Neural progenitor cell (in vitro differentiated cells): ENCODE measurements at regions not wholly inside any gene's neighbourhood (a gene's known extent, or its start where the extent isn't known, plus 50 kb on each side); places are given as distances from the start of the nearest gene placed in this dataset.
"Not testable (repeated sequence)": the region's sequence is repeated elsewhere in the genome, so short reads cannot be mapped to it uniquely, and the experiment has no call there.

ENCODE experiments used
- DNase-seq: peaks from one replicate; pipeline ENCODE4 v3.0.0-alpha.2; 2016; ENCODE audit warnings: low spot score
- H2AFZ ChIP-seq: fragments of 200-600 bp; sonication (generic); replicated peaks from 2 replicates; pipeline ENCODE4 v1.6.1; 2016; ENCODE audit warnings: antibody characterized with exemption
- H3F3A ChIP-seq: fragments of 200-600 bp; sonication (generic); 2 replicates; pipeline ENCODE4 v1.6.1; 2016; ENCODE audit warnings: antibody characterized with exemption, low read depth
- H3K27ac ChIP-seq: fragments of 200-600 bp; sonication (generic); 2 replicates; pipeline ENCODE4 v1.5.1; 2016; ENCODE audit warnings: mild to moderate bottlenecking
- H3K27me3 ChIP-seq: fragments of 200-600 bp; sonication (generic); 2 replicates; pipeline ENCODE4 v1.6.1; 2016; ENCODE audit warnings: mild to moderate bottlenecking, moderate library complexity
- H3K36me3 ChIP-seq: fragments of 200-600 bp; sonication (generic); 2 replicates; pipeline ENCODE4 v1.5.1; 2016
- H3K4me1 ChIP-seq: fragments of 200-600 bp; sonication (generic); 2 replicates; pipeline ENCODE4 v1.6.1; 2016; ENCODE audit warnings: mixed run types
- H3K4me2 ChIP-seq: fragments of 200-600 bp; sonication (generic); 2 replicates; pipeline ENCODE4 v1.6.1; 2016
- H3K4me3 ChIP-seq: fragments of 200-600 bp; sonication (generic); 2 replicates; pipeline ENCODE4 v1.5.1; 2016
- H3K79me2 ChIP-seq: fragments of 200-600 bp; sonication (generic); 2 replicates; pipeline ENCODE4 v1.6.1; 2016; ENCODE audit warnings: low read depth
- H3K9ac ChIP-seq: fragments of 200-600 bp; sonication (generic); 2 replicates; pipeline ENCODE4 v1.6.1; 2016
- H3K9me3 ChIP-seq: fragments of 200-600 bp; sonication (generic); 2 replicates; pipeline ENCODE4 v1.5.1; 2016; ENCODE audit warnings: low read depth
- H4K20me1 ChIP-seq: fragments of 200-600 bp; sonication (generic); 2 replicates; pipeline ENCODE4 v1.6.1; 2016; ENCODE audit warnings: low read depth
- H3K27ac Mint-ChIP-seq: 3 replicates; pipeline ENCODE4 v1.8.0; 2021; ENCODE audit warnings: mixed read lengths
- H3K27me3 Mint-ChIP-seq: 2 replicates; pipeline ENCODE4 v1.8.0; 2022; ENCODE audit warnings: low read depth, mild to moderate bottlenecking, inconsistent platforms, moderate library complexity, mixed read lengths; ENCODE audit not compliant: insufficient read depth
- H3K36me3 Mint-ChIP-seq: 3 replicates; pipeline ENCODE4 v1.8.0; 2021; ENCODE audit warnings: mixed read lengths
- H3K4me1 Mint-ChIP-seq: 3 replicates; pipeline ENCODE4 v1.8.0; 2021; ENCODE audit warnings: mixed read lengths
- H3K4me3 Mint-ChIP-seq: 3 replicates; pipeline ENCODE4 v1.8.0; 2021; ENCODE audit warnings: mild to moderate bottlenecking, moderate library complexity, mixed read lengths
- H3K9me3 Mint-ChIP-seq: 3 replicates; pipeline ENCODE4 v1.8.0; 2020; ENCODE audit warnings: mixed read lengths
- CTCF ChIP-seq: fragments of 200-600 bp; sonication (generic); IDR thresholded peaks from 2 replicates; pipeline ENCODE4 v1.5.1; 2017; ENCODE audit warnings: antibody characterized with exemption, mild to moderate bottlenecking
- EZH2 ChIP-seq: fragments of 200-600 bp; sonication (generic); IDR thresholded peaks from 2 replicates; pipeline ENCODE4 v1.6.1; 2017; ENCODE audit warnings: antibody characterized with exemption, mild to moderate bottlenecking, moderate library complexity
- EZH2phosphoT487 ChIP-seq: fragments of 200-600 bp; sonication (generic); IDR thresholded peaks from 2 replicates; pipeline ENCODE4 v1.6.1; 2017; ENCODE audit warnings: antibody characterized with exemption

- no peak for DNase-seq
- H3K27ac ChIP-seq: no peak overlapping the region
Measured at GRCh38 chr5:159593518-159594073, 263.3 kb upstream of the IL12B start.

GRCh38 chr5:159595561-159595960 lies 265.3 kb upstream of the IL12B start:
- not testable (repeated sequence) for H3K79me2 ChIP-seq, H3K36me3 ChIP-seq, H3K9me3 ChIP-seq, H4K20me1 ChIP-seq, H3K9me3 Mint-ChIP-seq, DNase-seq, H3K27ac ChIP-seq, H3F3A ChIP-seq, H3K4me1 ChIP-seq, H3K27ac Mint-ChIP-seq, H3K27me3 ChIP-seq, H3K36me3 Mint-ChIP-seq, H3K4me1 Mint-ChIP-seq, H3K4me3 ChIP-seq, H3K9ac ChIP-seq, H3K4me3 Mint-ChIP-seq, H3K27me3 Mint-ChIP-seq, H3K4me2 ChIP-seq, H2AFZ ChIP-seq

More at GRCh38 chr5:159593518-159594073, 263.3 kb upstream of the IL12B start:
- Histone ChIP-seq H3K4me2 (no peak overlapping the region), H3K4me1 (no peaks in the 10 kb centered on the region), H3K27me3 (no peaks in the 10 kb centered on the region), H2AFZ (no peak overlapping the region), H3K79me2 (no peaks in the 10 kb centered on the region), H3F3A (no peaks in the 10 kb centered on the region), H3K9ac (no peak overlapping the region), H3K36me3 (no peaks in the 10 kb centered on the region), H4K20me1 (no peaks in the 10 kb centered on the region), H3K9me3 (no peaks in the 10 kb centered on the region), H3K4me3 (no peak overlapping the region)
- H3K4me1 Mint-ChIP-seq: peaks cover 6% of the 10 kb centered on the region
- H3K36me3 Mint-ChIP-seq: no peaks in the 10 kb centered on the region
- no peak overlapping the region for H3K4me3 Mint-ChIP-seq
- H3K9me3 Mint-ChIP-seq: peaks cover 9% of the 10 kb centered on the region
- H3K27me3 Mint-ChIP-seq: peaks cover 8% of the 10 kb centered on the region
- no peak overlapping the region for H3K27ac Mint-ChIP-seq
- no peak for TF ChIP-seq CTCF
- no peak for TF ChIP-seq EZH2
- TF ChIP-seq EZH2phosphoT487: no peak

- H4K20me1 ChIP-seq: no peaks in the 10 kb centered on the region
- TF ChIP-seq CTCF (no peak), EZH2phosphoT487 (no peak), EZH2 (no peak)
- no peak overlapping the region for H3K4me3 ChIP-seq
- no peaks in the 10 kb centered on the region for H3K36me3 Mint-ChIP-seq
- H3K4me3 Mint-ChIP-seq: no peak overlapping the region
- H3K9me3 Mint-ChIP-seq: peaks cover 17% of the 10 kb centered on the region
- no peak overlapping the region for H3K27ac Mint-ChIP-seq
- H3K27ac ChIP-seq: no peak overlapping the region
- H3K9me3 ChIP-seq: no peaks in the 10 kb centered on the region
- DNase-seq: no peak
- no peaks in the 10 kb centered on the region for H3K4me1 ChIP-seq
- H3K36me3 ChIP-seq: no peaks in the 10 kb centered on the region
- H3K4me1 Mint-ChIP-seq: peaks cover 6% of the 10 kb centered on the region
- no peaks in the 10 kb centered on the region for H3K79me2 ChIP-seq
- no peak overlapping the region for H2AFZ ChIP-seq
- no peaks in the 10 kb centered on the region for H3K27me3 ChIP-seq
- H3K9ac ChIP-seq: no peak overlapping the region
- no peaks in the 10 kb centered on the region for H3F3A ChIP-seq
- no peaks in the 10 kb centered on the region for H3K27me3 Mint-ChIP-seq
- no peak overlapping the region for H3K4me2 ChIP-seq
Measured at GRCh38 chr5:159601216-159601615, 270.9 kb upstream of the IL12B start.

GRCh38 chr5:159602434-159602833 lies 272.1 kb upstream of the IL12B start:
- Mint-ChIP-seq H3K9me3 (peaks cover 13% of the 10 kb centered on the region), H3K27ac (no peak overlapping the region), H3K4me3 (no peak overlapping the region), H3K27me3 (no peaks in the 10 kb centered on the region), H3K4me1 (no peaks in the 10 kb centered on the region), H3K36me3 (no peaks in the 10 kb centered on the region)
- Histone ChIP-seq H3F3A (no peaks in the 10 kb centered on the region), H3K9me3 (no peaks in the 10 kb centered on the region), H3K4me1 (no peaks in the 10 kb centered on the region), H3K4me2 (no peak overlapping the region), H3K27me3 (no peaks in the 10 kb centered on the region), H3K79me2 (no peaks in the 10 kb centered on the region), H3K4me3 (no peak overlapping the region), H3K36me3 (no peaks in the 10 kb centered on the region), H4K20me1 (no peaks in the 10 kb centered on the region), H3K27ac (no peak overlapping the region), H2AFZ (no peak overlapping the region), H3K9ac (no peak overlapping the region)
- DNase-seq: no peak
- TF ChIP-seq CTCF: no peak
- TF ChIP-seq EZH2: no peak
- TF ChIP-seq EZH2phosphoT487: no peak
